H1 (cell line): ENCODE measurements at regions not wholly inside any gene's neighbourhood (a gene's known extent, or its start where the extent isn't known, plus 50 kb on each side); places are given as distances from the start of the nearest gene placed in this dataset.

Source experiments
- CTCF ChIA-PET: fragments of 300-600 bp; sonication (Branson Sonifier 250); formaldehyde crosslinking; loops from one replicate; lab custom pipeline; 2021; ENCODE audit not compliant: partially characterized antibody; lab: Charles Lee
- POLR2A ChIA-PET: fragments of 300-600 bp; sonication (Branson Sonifier 250); formaldehyde crosslinking; loops from one replicate; lab custom pipeline; 2021; ENCODE audit warnings: inconsistent platforms; ENCODE audit not compliant: partially characterized antibody; lab: Charles Lee
- DNase-seq, 2 experiments: peaks; one replicate each; pipeline versions ENCODE4 v3.0.0 to v3.0.0-alpha.2; 2010 to 2022; ENCODE audit warnings: low spot score in 2 of 2, low read depth in 1 of 2, mixed read lengths in 1 of 2
- FAIRE-seq: peaks from 2 replicates; lab custom pipeline; 2011; peaks lifted over from hg19 to GRCh38; lab: Jason Lieb, UNC
- H2AFZ ChIP-seq: 2 replicates; pipeline ENCODE4 v1.8.1; 2012; ENCODE audit warnings: low read length, inconsistent platforms
- H2AK5ac ChIP-seq: 2 replicates; pipeline ENCODE4 v1.6.1; 2013; ENCODE audit warnings: low read depth, low read length
- H2BK120ac ChIP-seq: replicated peaks from 2 replicates; pipeline ENCODE3; 2013; ENCODE audit warnings: low read depth, low read length, inconsistent platforms
- H2BK12ac ChIP-seq: 2 replicates; pipeline ENCODE4 v1.6.1; 2013; ENCODE audit warnings: low read depth, low read length
- H2BK15ac ChIP-seq: 2 replicates; pipeline ENCODE4 v1.6.1; 2013; ENCODE audit warnings: low read length
- H2BK20ac ChIP-seq: 2 replicates; pipeline ENCODE4 v1.6.1; 2013; ENCODE audit warnings: low read length
- H2BK5ac ChIP-seq: 2 replicates; pipeline ENCODE4 v1.6.1; 2013; ENCODE audit warnings: low read depth, low read length
- H3K14ac ChIP-seq: 2 replicates; pipeline ENCODE4 v1.6.1; 2013; ENCODE audit warnings: inconsistent platforms; ENCODE audit not compliant: insufficient read length
- H3K18ac ChIP-seq: 2 replicates; pipeline ENCODE4 v1.6.1; 2013; ENCODE audit warnings: low read length; ENCODE audit errors: extremely low read depth
- H3K23ac ChIP-seq: 2 replicates; pipeline ENCODE4 v1.6.1; 2013; ENCODE audit warnings: inconsistent platforms; ENCODE audit not compliant: insufficient read length
- H3K23me2 ChIP-seq: 2 replicates; pipeline ENCODE4 v1.6.1; 2013; ENCODE audit warnings: low read depth, low read length
- H3K27ac ChIP-seq: 2 replicates; pipeline ENCODE4 v1.6.1; 2011; ENCODE audit warnings: low read depth, low read length, inconsistent platforms
- H3K27me3 ChIP-seq, 4 experiments: replicated peaks in 1 of 4; 1 replicate in 1 of 4; 2 replicates in 3 of 4; pipeline versions ENCODE4 v1.6.1 to v1.8.1; 2011 to 2013; ENCODE audit warnings: low read length in 3 of 4, mild to moderate bottlenecking in 3 of 4, inconsistent platforms in 2 of 4, mixed read lengths in 2 of 4, moderate library complexity in 1 of 4; ENCODE audit not compliant: control insufficient read depth in 3 of 4, insufficient read depth in 3 of 4; ENCODE audit errors: extremely low read depth in 1 of 4
- H3K36me3 ChIP-seq, 4 experiments: 2 replicates each; pipeline versions ENCODE4 v1.6.1 to v1.8.1; 2011 to 2013; ENCODE audit warnings: mild to moderate bottlenecking in 4 of 4, low read length in 3 of 4, moderate library complexity in 2 of 4, control low read depth in 1 of 4, inconsistent platforms in 1 of 4; ENCODE audit not compliant: insufficient read depth in 4 of 4, control insufficient read depth in 2 of 4
- H3K4ac ChIP-seq: replicated peaks from 2 replicates; pipeline ENCODE3; 2013; ENCODE audit warnings: low read length, low read depth, mixed read lengths, inconsistent platforms; ENCODE audit not compliant: insufficient read length
- H3K4me1 ChIP-seq, 4 experiments: replicated peaks in 1 of 4; 1 replicate in 1 of 4; 2 replicates in 3 of 4; pipeline versions ENCODE4 v1.6.1 to v1.8.1; 2011 to 2013; ENCODE audit warnings: low read length in 3 of 4, inconsistent platforms in 2 of 4, mixed read lengths in 1 of 4; ENCODE audit not compliant: insufficient read depth in 4 of 4, control insufficient read depth in 3 of 4
- H3K4me2 ChIP-seq, 2 experiments: 2 replicates each; pipeline versions ENCODE4 v1.6.1 to v1.8.1; 2011 to 2013; ENCODE audit warnings: low read depth in 2 of 2, low read length in 2 of 2, control low read depth in 1 of 2, inconsistent platforms in 1 of 2, mild to moderate bottlenecking in 1 of 2; ENCODE audit not compliant: insufficient read depth in 1 of 2
- H3K4me3 ChIP-seq, 4 experiments: fragments of 200-600, 300-600 bp in 1 of 4; sonication (generic), shearing (Covaris generic), sonication (Bioruptor Twin) in 1 of 4; 2 replicates each; pipeline versions ENCODE4 v1.5.1 to v1.8.1; 2011 to 2016; ENCODE audit warnings: low read length in 4 of 4, low read depth in 3 of 4, control low read depth in 2 of 4, inconsistent platforms in 2 of 4, mild to moderate bottlenecking in 2 of 4, mixed read lengths in 1 of 4, moderate library complexity in 1 of 4; ENCODE audit not compliant: insufficient read depth in 2 of 4; ENCODE audit errors: extremely low read depth in 1 of 4
- H3K56ac ChIP-seq: replicated peaks from 2 replicates; pipeline ENCODE3; 2013; ENCODE audit warnings: low read depth, mild to moderate bottlenecking, mixed read lengths, low read length, inconsistent platforms; ENCODE audit not compliant: insufficient read length
- H3K79me1 ChIP-seq: 2 replicates; pipeline ENCODE4 v1.6.1; 2013; ENCODE audit warnings: low read depth, low read length, control low read depth
- H3K79me2 ChIP-seq, 2 experiments: 2 replicates each; pipeline versions ENCODE4 v1.6.1 to v1.8.1; 2012 to 2013; ENCODE audit warnings: low read length in 2 of 2, mild to moderate bottlenecking in 2 of 2, inconsistent platforms in 1 of 2; ENCODE audit not compliant: insufficient read depth in 2 of 2, control insufficient read depth in 1 of 2
- H3K9ac ChIP-seq, 4 experiments: replicated peaks in 1 of 4; 1 replicate in 1 of 4; 2 replicates in 3 of 4; pipeline versions ENCODE4 v1.6.1 to v1.8.1; 2011 to 2013; ENCODE audit warnings: low read depth in 3 of 4, low read length in 3 of 4, control low read depth in 2 of 4, mild to moderate bottlenecking in 2 of 4, moderate library complexity in 2 of 4, inconsistent platforms in 1 of 4; ENCODE audit errors: extremely low read depth in 1 of 4
- H3K9me3 ChIP-seq, 2 experiments: 2 replicates each; pipeline versions ENCODE4 v1.6.1 to v1.8.1; 2012 to 2013; ENCODE audit warnings: mild to moderate bottlenecking in 2 of 2, moderate library complexity in 2 of 2, control low read depth in 1 of 2, inconsistent platforms in 1 of 2, low read depth in 1 of 2, low read length in 1 of 2, mixed read lengths in 1 of 2; ENCODE audit not compliant: insufficient read depth in 2 of 2
- H4K20me1 ChIP-seq, 2 experiments: replicated peaks in 1 of 2; 2 replicates each; pipeline versions ENCODE3 to v1.8.1; 2011 to 2013; ENCODE audit warnings: inconsistent platforms in 2 of 2, low read length in 2 of 2, mild to moderate bottlenecking in 1 of 2; ENCODE audit not compliant: insufficient read depth in 2 of 2, control insufficient read depth in 1 of 2
- H4K5ac ChIP-seq: 2 replicates; pipeline ENCODE4 v1.6.1; 2013; ENCODE audit warnings: low read length, low read depth, mixed read lengths, inconsistent platforms; ENCODE audit not compliant: insufficient read length
- H4K8ac ChIP-seq: 2 replicates; pipeline ENCODE4 v1.8.0; 2013; ENCODE audit warnings: mild to moderate bottlenecking, moderate library complexity, low read length, inconsistent platforms; ENCODE audit not compliant: insufficient read depth; ENCODE audit errors: extremely low read depth
- H4K91ac ChIP-seq: replicated peaks from 2 replicates; pipeline ENCODE3; 2013; ENCODE audit warnings: low read length, mixed read lengths, inconsistent platforms; ENCODE audit not compliant: insufficient read length
- BRCA1 ChIP-seq: IDR thresholded peaks from 2 replicates; pipeline ENCODE4 v1.6.1; 2012; ENCODE audit warnings: low read depth, low read length, improper control_type of control experiment
- CHD1 ChIP-seq: IDR thresholded peaks from 2 replicates; pipeline ENCODE4 v1.6.1; 2012; ENCODE audit warnings: low read depth, low read length, improper control_type of control experiment
- EGR1 ChIP-seq: IDR thresholded peaks from 2 replicates; pipeline ENCODE4 v1.6.1; 2011; ENCODE audit warnings: low read depth, low read length, borderline replicate concordance
- EZH2 ChIP-seq: fragments of 200-600 bp; sonication (generic); IDR thresholded peaks from 2 replicates; pipeline ENCODE4 v1.7.1; 2012; ENCODE audit warnings: low read depth, mild to moderate bottlenecking, moderate library complexity, low read length, inconsistent platforms; ENCODE audit not compliant: severe bottlenecking
- GABPA ChIP-seq: IDR thresholded peaks from 2 replicates; pipeline ENCODE4 v1.6.1; 2011; ENCODE audit warnings: mild to moderate bottlenecking, low read length, moderate library complexity, borderline replicate concordance; ENCODE audit not compliant: insufficient read depth
- HDAC2 ChIP-seq, 2 experiments: fragments of 300-600 bp in 1 of 2; sonication (generic) in 1 of 2; IDR thresholded peaks; 2 replicates each; pipeline ENCODE4 v1.6.1; 2011 to 2012; ENCODE audit warnings: low read depth in 2 of 2, low read length in 2 of 2, mild to moderate bottlenecking in 2 of 2, moderate library complexity in 2 of 2, borderline replicate concordance in 1 of 2, inconsistent platforms in 1 of 2
- KDM5A ChIP-seq: fragments of 200-600 bp; IDR thresholded peaks from 2 replicates; pipeline ENCODE4 v1.7.1; 2012; ENCODE audit warnings: mild to moderate bottlenecking, low read length, inconsistent platforms, mixed read lengths
- NRF1 ChIP-seq: IDR thresholded peaks from 2 replicates; pipeline ENCODE4 v1.6.1; 2011; ENCODE audit warnings: mild to moderate bottlenecking, low read depth, low read length, improper control_type of control experiment
- RFX5 ChIP-seq: IDR thresholded peaks from 2 replicates; pipeline ENCODE4 v1.6.1; 2011; ENCODE audit warnings: low read depth, low read length, improper control_type of control experiment, borderline replicate concordance
- WGBS, 2 experiments: shearing (Covaris generic) in 1 of 2; methylation state at CpG; one replicate each; pipeline versions ENCODE4 v1.1.6 to v1.1.7; 2013 to 2015; ENCODE audit warnings: low lambda C conversion rate in 2 of 2, mixed read lengths in 2 of 2, inconsistent platforms in 1 of 2, low coverage in 1 of 2, missing lambda C conversion rate in 1 of 2; ENCODE audit not compliant: insufficient replicate concordance in 2 of 2, insufficient coverage in 1 of 2, insufficient read length in 1 of 2; ENCODE audit errors: extremely low coverage in 1 of 2, missing lambda C conversion rate in 1 of 2; 5-methylcytosine and 5-hydroxymethylcytosine counted together
- TF ChIP-seq, protein P1 (sequence below): IDR thresholded peaks from 2 replicates; pipeline ENCODE4 v1.6.1; 2012; ENCODE audit warnings: low read length, inconsistent platforms
- TF ChIP-seq, protein P2 (sequence below): IDR thresholded peaks from 2 replicates; pipeline ENCODE4 v1.6.1; 2011; ENCODE audit warnings: low read depth, mild to moderate bottlenecking, low read length; ENCODE audit not compliant: insufficient read depth
- TF ChIP-seq, protein P3 (sequence below): IDR thresholded peaks from 2 replicates; pipeline ENCODE4 v1.6.1; 2012; ENCODE audit warnings: inconsistent platforms

DNA sequence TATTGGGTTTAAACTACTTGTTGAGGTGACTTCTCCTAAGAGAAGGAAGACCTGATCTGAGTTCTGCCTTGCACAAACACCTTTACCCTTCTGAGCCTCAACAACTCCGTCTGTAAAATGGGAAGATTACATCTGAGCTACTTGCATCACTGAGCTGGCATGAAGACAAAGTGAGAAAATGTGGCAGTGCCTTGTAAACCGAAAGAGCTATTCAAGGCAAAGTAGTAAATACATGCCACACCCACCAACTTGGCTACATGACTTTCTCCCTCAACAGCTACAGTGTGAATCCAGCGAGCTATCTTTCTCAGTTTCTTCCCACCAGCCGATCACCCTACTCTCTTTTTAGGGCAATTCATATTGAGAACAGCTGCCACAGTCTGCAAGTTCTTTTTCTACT lies 148.3 kb downstream of the FOXB1 start:
- Histone ChIP-seq H3K36me3 (no peaks in the 10 kb centered on the region), H2BK120ac (no peak overlapping the region), H3K4me3 (no peak overlapping the region), H2BK5ac (no peak overlapping the region), H4K8ac (no peak overlapping the region), H3K9me3 (no peaks in the 10 kb centered on the region), H3K23ac (no peak overlapping the region), H3K4ac (no peak overlapping the region), H4K20me1 (no peaks in the 10 kb centered on the region), H2BK12ac (no peak overlapping the region), H3K14ac (no peak overlapping the region), H4K5ac (no peak overlapping the region), H3K79me2 (no peaks in the 10 kb centered on the region), H3K18ac (no peak overlapping the region), H3K23me2 (no peaks in the 10 kb centered on the region), H3K27ac (no peak overlapping the region), H4K91ac (no peak overlapping the region), H2BK15ac (no peak overlapping the region), H2AFZ (no peak overlapping the region), H3K4me2 (no peak overlapping the region), H3K9ac (no peak overlapping the region), H3K27me3 (no peaks in the 10 kb centered on the region), H2AK5ac (no peak overlapping the region), H2BK20ac (no peak overlapping the region), H3K56ac (no peak overlapping the region), H3K79me1 (no peaks in the 10 kb centered on the region), H3K4me1 (peaks cover 0 to 13% (median 6%) of the 10 kb centered on the region in 4 experiments; a peak in 5 of 7 replicates)
- no peak for FAIRE-seq
- ChIA-PET CTCF (interaction anchor here (1.4 to 2.2 kb wide), 4 partner anchors 10 to 142 kb away, joined by 3 to 6 read pairs (median 4); no protein-coding TSS in a partner anchor), POLR2A (no interaction called here)
- 94% methylated on average over 4 of the region's 4 CpGs; no CpG with 5 or more reads in 1 of the 2 experiments for WGBS, 2 experiments
- DNase-seq: no peak
- TF ChIP-seq BRCA1 (no peak), HDAC2 (IDR thresholded peaks at IDR 0.05; ENCODE audit: borderline replicate concordance in 1 of 2, low read depth in 2 of 2, low read length in 2 of 2) (no peak), NRF1 (no peak), RFX5 (no peak), GABPA (no peak), CHD1 (no peak), KDM5A (no peak), EGR1 (no peak), EZH2 (no peak)
- TF ChIP-seq, protein P1, sequence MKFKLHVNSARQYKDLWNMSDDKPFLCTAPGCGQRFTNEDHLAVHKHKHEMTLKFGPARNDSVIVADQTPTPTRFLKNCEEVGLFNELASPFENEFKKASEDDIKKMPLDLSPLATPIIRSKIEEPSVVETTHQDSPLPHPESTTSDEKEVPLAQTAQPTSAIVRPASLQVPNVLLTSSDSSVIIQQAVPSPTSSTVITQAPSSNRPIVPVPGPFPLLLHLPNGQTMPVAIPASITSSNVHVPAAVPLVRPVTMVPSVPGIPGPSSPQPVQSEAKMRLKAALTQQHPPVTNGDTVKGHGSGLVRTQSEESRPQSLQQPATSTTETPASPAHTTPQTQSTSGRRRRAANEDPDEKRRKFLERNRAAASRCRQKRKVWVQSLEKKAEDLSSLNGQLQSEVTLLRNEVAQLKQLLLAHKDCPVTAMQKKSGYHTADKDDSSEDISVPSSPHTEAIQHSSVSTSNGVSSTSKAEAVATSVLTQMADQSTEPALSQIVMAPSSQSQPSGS: no peak
- TF ChIP-seq, protein P2, sequence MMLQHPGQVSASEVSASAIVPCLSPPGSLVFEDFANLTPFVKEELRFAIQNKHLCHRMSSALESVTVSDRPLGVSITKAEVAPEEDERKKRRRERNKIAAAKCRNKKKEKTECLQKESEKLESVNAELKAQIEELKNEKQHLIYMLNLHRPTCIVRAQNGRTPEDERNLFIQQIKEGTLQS: no peak
- TF ChIP-seq, protein P3, sequence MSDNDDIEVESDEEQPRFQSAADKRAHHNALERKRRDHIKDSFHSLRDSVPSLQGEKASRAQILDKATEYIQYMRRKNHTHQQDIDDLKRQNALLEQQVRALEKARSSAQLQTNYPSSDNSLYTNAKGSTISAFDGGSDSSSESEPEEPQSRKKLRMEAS: no peak
